GM12875 (cell line): ENCODE measurements at regions not wholly inside any gene's neighbourhood (a gene's known extent, or its start where the extent isn't known, plus 50 kb on each side); places are given as distances from the start of the nearest gene placed in this dataset.

Experiments used
- H3K4me3 ChIP-seq: one replicate; pipeline ENCODE4 v1.5.1; 2011; ENCODE audit warnings: low read depth, low read length, control low read depth
- TF ChIP-seq, protein P1 (sequence below): IDR thresholded peaks from 2 replicates; pipeline ENCODE4 v1.5.1; 2011; ENCODE audit warnings: low read depth, mild to moderate bottlenecking, control low read depth, inconsistent platforms, low read length, moderate library complexity, borderline replicate concordance; ENCODE audit not compliant: insufficient read depth

GRCh38 chr20:61129311-61129710, 122.8 kb upstream of the CDH4 start:
- TF ChIP-seq, protein P1, sequence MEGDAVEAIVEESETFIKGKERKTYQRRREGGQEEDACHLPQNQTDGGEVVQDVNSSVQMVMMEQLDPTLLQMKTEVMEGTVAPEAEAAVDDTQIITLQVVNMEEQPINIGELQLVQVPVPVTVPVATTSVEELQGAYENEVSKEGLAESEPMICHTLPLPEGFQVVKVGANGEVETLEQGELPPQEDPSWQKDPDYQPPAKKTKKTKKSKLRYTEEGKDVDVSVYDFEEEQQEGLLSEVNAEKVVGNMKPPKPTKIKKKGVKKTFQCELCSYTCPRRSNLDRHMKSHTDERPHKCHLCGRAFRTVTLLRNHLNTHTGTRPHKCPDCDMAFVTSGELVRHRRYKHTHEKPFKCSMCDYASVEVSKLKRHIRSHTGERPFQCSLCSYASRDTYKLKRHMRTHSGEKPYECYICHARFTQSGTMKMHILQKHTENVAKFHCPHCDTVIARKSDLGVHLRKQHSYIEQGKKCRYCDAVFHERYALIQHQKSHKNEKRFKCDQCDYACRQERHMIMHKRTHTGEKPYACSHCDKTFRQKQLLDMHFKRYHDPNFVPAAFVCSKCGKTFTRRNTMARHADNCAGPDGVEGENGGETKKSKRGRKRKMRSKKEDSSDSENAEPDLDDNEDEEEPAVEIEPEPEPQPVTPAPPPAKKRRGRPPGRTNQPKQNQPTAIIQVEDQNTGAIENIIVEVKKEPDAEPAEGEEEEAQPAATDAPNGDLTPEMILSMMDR: no peak
- H3K4me3 ChIP-seq: no peak overlapping the region

DNA sequence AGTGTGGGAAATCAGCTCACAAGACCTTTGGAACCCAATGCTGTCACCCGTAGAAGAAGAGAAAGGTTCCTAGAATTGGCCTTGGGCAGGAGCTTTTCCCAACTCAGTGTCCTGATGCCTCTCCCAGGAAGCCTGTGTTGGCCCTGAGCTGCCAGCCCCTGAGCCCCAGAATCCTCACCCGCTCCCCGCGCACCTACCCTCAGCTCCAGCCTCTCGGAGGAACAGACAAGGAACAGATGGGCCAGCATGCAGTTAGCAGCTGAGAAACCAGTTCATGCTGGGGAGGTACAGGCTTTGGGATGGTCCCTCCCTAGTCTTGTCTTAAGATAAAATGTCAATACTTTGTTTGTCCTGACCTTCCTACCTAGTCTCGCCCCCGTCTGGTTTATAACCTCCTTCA, 121.9 kb upstream of the CDH4 start:
- TF ChIP-seq, protein P1: no peak
- H3K4me3 ChIP-seq: no peak overlapping the region

DNA sequence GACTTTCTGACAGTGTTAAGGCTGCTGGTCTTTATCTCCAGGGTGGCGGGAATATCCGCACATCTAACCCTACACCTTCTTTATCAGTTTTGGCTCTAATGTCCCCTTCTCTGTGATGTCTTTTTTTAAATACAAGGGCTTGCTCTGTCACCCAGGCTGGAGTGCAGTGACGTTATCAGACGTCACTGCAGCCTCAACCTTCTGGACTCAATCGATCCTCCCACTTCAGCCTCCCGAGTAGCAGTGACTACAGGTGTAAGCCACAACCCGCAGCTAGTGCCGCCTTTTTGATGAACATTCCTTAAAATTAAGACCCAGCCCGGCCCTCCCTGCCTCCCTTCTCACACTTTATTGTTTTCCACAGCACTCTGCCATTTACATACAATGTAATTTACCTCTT, 120.1 kb upstream of the CDH4 start:
- TF ChIP-seq, protein P1: no peak
- no peak overlapping the region for H3K4me3 ChIP-seq

DNA sequence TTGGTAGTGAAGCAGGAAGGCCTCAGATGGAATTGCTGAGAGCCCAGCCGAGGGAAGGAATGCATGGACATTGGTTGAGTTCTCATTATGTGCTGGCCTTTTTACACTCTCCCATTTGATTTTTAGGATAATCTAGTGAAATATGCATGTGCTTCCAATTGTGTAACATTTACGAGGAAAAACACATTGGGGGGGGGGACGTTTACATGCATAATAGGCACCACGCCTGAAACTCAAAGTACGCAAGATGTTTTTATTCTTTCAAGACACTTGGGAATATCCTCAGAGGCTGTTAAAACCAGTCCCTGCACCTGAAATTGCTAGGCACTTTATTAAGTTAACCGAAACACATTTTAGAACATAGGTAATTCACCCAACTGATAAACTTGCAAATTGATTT, 118.5 kb upstream of the CDH4 start:
- H3K4me3 ChIP-seq: no peak overlapping the region
- TF ChIP-seq, protein P1: no peak

GRCh38 chr20:61134296-61135030, 117.6 kb upstream of the CDH4 start:
- TF ChIP-seq, protein P1: no peak
- H3K4me3 ChIP-seq: no peak overlapping the region

GRCh38 chr20:61135266-61135665, 116.8 kb upstream of the CDH4 start:
- TF ChIP-seq, protein P1: no peak
- no peak overlapping the region for H3K4me3 ChIP-seq

GRCh38 chr20:61135968-61136367, 116.1 kb upstream of the CDH4 start:
- TF ChIP-seq, protein P1: no peak
- no peak overlapping the region for H3K4me3 ChIP-seq
